OCI-LY7 (cell line): ENCODE measurements at regions not wholly inside any gene's neighbourhood (a gene's known extent, or its start where the extent isn't known, plus 50 kb on each side); places are given as distances from the start of the nearest gene placed in this dataset.

Source experiments
- BruUV-seq: library from RNA; stranded (reverse); fragments of 400-500 nt; replicated peaks from 2 replicates; lab custom pipeline; 2021; lab: Mats Ljungman, UMichigan
- CTCF ChIA-PET: fragments of 300-600 bp; sonication (Branson Sonifier 250); formaldehyde crosslinking; loops from one replicate; lab custom pipeline; 2022; ENCODE audit warnings: antibody characterized with exemption; ENCODE audit not compliant: unreplicated experiment; lab: Charles Lee
- POLR2A ChIA-PET: fragments of 300-600 bp; sonication (Branson Sonifier 250); formaldehyde crosslinking; loops from one replicate; lab custom pipeline; 2022; ENCODE audit warnings: antibody characterized with exemption; lab: Charles Lee
- DNase-seq: peaks from one replicate; pipeline ENCODE4 v3.0.0-alpha.2; 2015; ENCODE audit warnings: low spot score
- H2AFZ ChIP-seq: fragments of 200-600 bp; sonication (generic), shearing (Covaris generic); 2 replicates; pipeline ENCODE4 v1.6.1; 2014; ENCODE audit warnings: mild to moderate bottlenecking, antibody characterized with exemption, low read length, moderate library complexity
- H3K27ac ChIP-seq: fragments of 200-600 bp; sonication (generic); 2 replicates; pipeline ENCODE4 v1.5.1; 2014; ENCODE audit warnings: mixed run types, low read depth, mild to moderate bottlenecking, moderate library complexity, low read length, inconsistent platforms; ENCODE audit not compliant: poor library complexity, severe bottlenecking
- H3K36me3 ChIP-seq: fragments of 200-600 bp; sonication (generic); 2 replicates; pipeline ENCODE4 v1.6.1; 2014; ENCODE audit warnings: mild to moderate bottlenecking, antibody characterized with exemption, low read length, moderate library complexity, mixed read lengths; ENCODE audit not compliant: insufficient read depth
- H3K4me1 ChIP-seq: fragments of 200-600 bp; sonication (generic); 2 replicates; pipeline ENCODE4 v1.5.1; 2014; ENCODE audit warnings: mild to moderate bottlenecking, low read length; ENCODE audit not compliant: insufficient read depth, poor library complexity, severe bottlenecking
- H3K4me2 ChIP-seq: fragments of 200-600 bp; sonication (generic); 2 replicates; pipeline ENCODE4 v1.6.1; 2014; ENCODE audit warnings: mild to moderate bottlenecking, low read length
- H3K4me3 ChIP-seq: fragments of 200-600 bp; sonication (generic); 2 replicates; pipeline ENCODE4 v1.5.1; 2014; ENCODE audit warnings: mild to moderate bottlenecking, low read depth, low read length; ENCODE audit not compliant: poor library complexity, severe bottlenecking
- H3K79me2 ChIP-seq: fragments of 200-600 bp; sonication (generic); 2 replicates; pipeline ENCODE4 v1.6.1; 2016; ENCODE audit warnings: low read depth, mild to moderate bottlenecking, low read length, moderate library complexity, mixed read lengths; ENCODE audit not compliant: insufficient read depth
- H3K9me2 ChIP-seq: fragments of 200-600 bp; sonication (generic); 2 replicates; pipeline ENCODE4 v1.6.1; 2016; ENCODE audit warnings: mild to moderate bottlenecking, low read length, mixed read lengths; ENCODE audit not compliant: insufficient read depth
- H3K9me3 ChIP-seq: fragments of 200-600 bp; sonication (generic); 2 replicates; pipeline ENCODE4 v1.6.1; 2014; ENCODE audit warnings: mild to moderate bottlenecking, mixed run types, low read length, mixed read lengths
- H4K20me1 ChIP-seq: fragments of 200-600 bp; sonication (generic); 2 replicates; pipeline ENCODE4 v1.6.1; 2014; ENCODE audit warnings: mild to moderate bottlenecking, antibody characterized with exemption, low read length, moderate library complexity, mixed read lengths; ENCODE audit not compliant: insufficient read depth
- CTCF ChIP-seq: fragments of 200-600 bp; sonication (generic); conservative IDR thresholded peaks from 2 replicates; pipeline ENCODE4 v1.5.1; 2014; ENCODE audit warnings: mild to moderate bottlenecking, antibody characterized with exemption, low read length, moderate library complexity, mixed read lengths
- EZH2phosphoT487 ChIP-seq: fragments of 200-600 bp; sonication (generic); IDR thresholded peaks from 2 replicates; pipeline ENCODE4 v1.6.1; 2018; ENCODE audit warnings: low read depth, borderline replicate concordance, mild to moderate bottlenecking, mixed run types, antibody characterized with exemption, low read length, moderate library complexity, mixed read lengths
- intact Hi-C: fragments of 100-400 bp; cut with micrococcal nuclease; formaldehyde crosslinking; loops from one replicate; pipeline ENCODE4 v1.10.0; 2022; ENCODE audit not compliant: unreplicated experiment

GRCh38 chrX:45765767-45766166 is 565.1 kb upstream of the DIPK2B start:
- no peak overlapping the region for H3K4me2 ChIP-seq

GRCh38 chrX:45765281-45765680 is 564.6 kb upstream of the DIPK2B start:
- no peak overlapping the region for H3K27ac ChIP-seq
- CTCF ChIA-PET, result no interaction called here
- no TSS peak for BruUV-seq
- no peaks in the 10 kb centered on the region for H3K9me3 ChIP-seq
- no peaks in the 10 kb centered on the region for H3K36me3 ChIP-seq
- no peaks in the 10 kb centered on the region for H3K79me2 ChIP-seq
- H2AFZ ChIP-seq, result no peak overlapping the region
- H4K20me1 ChIP-seq, result no peaks in the 10 kb centered on the region
- intact Hi-C loops, result no loop called here
- no peaks in the 10 kb centered on the region for H3K4me1 ChIP-seq
- H3K4me3 ChIP-seq, result no peak overlapping the region
- POLR2A ChIA-PET, result no interaction called here
- no peaks in the 10 kb centered on the region for H3K9me2 ChIP-seq
- H3K4me2 ChIP-seq, result no peak overlapping the region
- TF ChIP-seq CTCF (no peak), EZH2phosphoT487 (no peak)
- DNase-seq, result no peak

More at GRCh38 chrX:45765767-45766166, 565.1 kb upstream of the DIPK2B start:
- DNase-seq, result no peak
- BruUV-seq, result no TSS peak
- TF ChIP-seq CTCF (no peak), EZH2phosphoT487 (no peak)
- Histone ChIP-seq H3K36me3 (no peaks in the 10 kb centered on the region), H3K9me3 (no peaks in the 10 kb centered on the region), H3K4me3 (no peak overlapping the region), H4K20me1 (no peaks in the 10 kb centered on the region), H3K4me1 (no peaks in the 10 kb centered on the region), H3K27ac (no peak overlapping the region), H3K79me2 (no peaks in the 10 kb centered on the region), H2AFZ (no peak overlapping the region), H3K9me2 (no peaks in the 10 kb centered on the region)
- ChIA-PET POLR2A (no interaction called here), CTCF (no interaction called here)
- intact Hi-C loops, result no loop called here

- POLR2A ChIA-PET, result no interaction called here
- no peak for DNase-seq
- Histone ChIP-seq H3K9me2 (no peaks in the 10 kb centered on the region), H3K9me3 (no peaks in the 10 kb centered on the region), H3K79me2 (no peaks in the 10 kb centered on the region), H3K27ac (no peak overlapping the region), H3K4me1 (no peaks in the 10 kb centered on the region), H3K4me3 (no peak overlapping the region), H2AFZ (no peak overlapping the region), H3K36me3 (no peaks in the 10 kb centered on the region), H4K20me1 (no peaks in the 10 kb centered on the region), H3K4me2 (no peak overlapping the region)
- intact Hi-C loops, result no loop called here
- BruUV-seq, result no TSS peak
- no peak for TF ChIP-seq EZH2phosphoT487
- TF ChIP-seq CTCF, result no peak
- CTCF ChIA-PET, result no interaction called here
Measured at GRCh38 chrX:45762699-45763647, 562.3 kb upstream of the DIPK2B start.
